ENCODE measurements at regions not wholly inside any gene's neighbourhood (a gene's known extent, or its start where the extent isn't known, plus 50 kb on each side); places are given as distances from the start of the nearest gene placed in this dataset.

DNA sequence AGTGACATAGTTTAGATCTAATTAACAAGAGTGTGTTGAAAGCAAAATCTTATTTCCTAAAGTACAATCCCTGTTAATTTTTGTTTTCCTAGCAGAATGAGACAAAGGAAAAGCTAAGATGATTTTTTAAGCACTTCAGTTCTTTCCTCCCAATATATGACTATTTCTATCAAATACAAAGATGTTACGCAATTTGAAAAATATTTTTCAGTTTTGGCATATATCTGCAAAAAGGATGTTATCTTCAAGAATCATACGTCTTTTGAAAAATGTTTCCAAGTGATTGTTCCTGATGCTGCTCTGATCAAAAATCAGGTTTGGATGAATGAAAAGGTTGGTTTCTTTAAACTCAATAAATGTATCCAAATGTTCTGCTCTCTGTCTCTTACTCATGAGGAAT is 486.7 kb upstream of the CPEB2 start:
- no peak overlapping the region for H2BK5ac ChIP-seq (ENCODE audit: insufficient read length, low read length)
- H3K18ac ChIP-seq (ENCODE audit: insufficient read length, low read depth, low read length) = no peak overlapping the region
- no peak overlapping the region for H3K23ac ChIP-seq (ENCODE audit: insufficient read length, low read depth, low read length)
- no peak overlapping the region for H2BK15ac ChIP-seq (ENCODE audit: low read depth, low read length)
- H3K9me3 ChIP-seq (ENCODE audit: control insufficient read depth, low read depth, low read length) = no peaks in the 10 kb centered on the region
- TF ChIP-seq, protein P1, sequence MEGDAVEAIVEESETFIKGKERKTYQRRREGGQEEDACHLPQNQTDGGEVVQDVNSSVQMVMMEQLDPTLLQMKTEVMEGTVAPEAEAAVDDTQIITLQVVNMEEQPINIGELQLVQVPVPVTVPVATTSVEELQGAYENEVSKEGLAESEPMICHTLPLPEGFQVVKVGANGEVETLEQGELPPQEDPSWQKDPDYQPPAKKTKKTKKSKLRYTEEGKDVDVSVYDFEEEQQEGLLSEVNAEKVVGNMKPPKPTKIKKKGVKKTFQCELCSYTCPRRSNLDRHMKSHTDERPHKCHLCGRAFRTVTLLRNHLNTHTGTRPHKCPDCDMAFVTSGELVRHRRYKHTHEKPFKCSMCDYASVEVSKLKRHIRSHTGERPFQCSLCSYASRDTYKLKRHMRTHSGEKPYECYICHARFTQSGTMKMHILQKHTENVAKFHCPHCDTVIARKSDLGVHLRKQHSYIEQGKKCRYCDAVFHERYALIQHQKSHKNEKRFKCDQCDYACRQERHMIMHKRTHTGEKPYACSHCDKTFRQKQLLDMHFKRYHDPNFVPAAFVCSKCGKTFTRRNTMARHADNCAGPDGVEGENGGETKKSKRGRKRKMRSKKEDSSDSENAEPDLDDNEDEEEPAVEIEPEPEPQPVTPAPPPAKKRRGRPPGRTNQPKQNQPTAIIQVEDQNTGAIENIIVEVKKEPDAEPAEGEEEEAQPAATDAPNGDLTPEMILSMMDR (conservative IDR thresholded peaks at IDR 0.05) = no peak
- no peaks in the 10 kb centered on the region for H3K27me3 ChIP-seq (ENCODE audit: insufficient read depth, low read length)
- H2AK5ac ChIP-seq (ENCODE audit: insufficient read length, low read length) = no peak overlapping the region
- no CpG with 5 or more reads among the region's 2 CpGs for WGBS (ENCODE audit: extremely low coverage, insufficient read length, low lambda C conversion rate)
- no peak overlapping the region for H2AFZ ChIP-seq (ENCODE audit: low read length)
- no peaks in the 10 kb centered on the region; a peak in 2 of 4 replicates for H3K4me1 Mint-ChIP-seq
- H3K36me3 Mint-ChIP-seq (ENCODE audit: insufficient read depth in 1 of 3, low read depth in 3 of 3) = no peaks in the 10 kb centered on the region
- no peak overlapping the region for H3K56ac ChIP-seq (ENCODE audit: insufficient read length, low read depth, low read length)
- no peak overlapping the region for H4K91ac ChIP-seq (ENCODE audit: insufficient read length, low read depth, low read length)
- H3K9ac ChIP-seq (ENCODE audit: extremely low read depth, insufficient read length, low read length) = no peak overlapping the region
- no peak overlapping the region for H4K8ac ChIP-seq (replicated peaks; ENCODE audit: insufficient read length, low read depth, low read length)
- H3K9me3 Mint-ChIP-seq = no peaks in the 10 kb centered on the region; a peak in 1 of 5 replicates
- H3K27ac ChIP-seq (ENCODE audit: insufficient read length, low read depth, low read length) = no peak overlapping the region
- H3K27me3 Mint-ChIP-seq (ENCODE audit: low read depth) = no peaks in the 10 kb centered on the region
- no peak overlapping the region for H3K14ac ChIP-seq (ENCODE audit: insufficient read depth, low read length)
- H3K23me2 ChIP-seq (ENCODE audit: insufficient read length, low read depth, low read length, poor library complexity, severe bottlenecking) = no peaks in the 10 kb centered on the region
- no peak overlapping the region for H4K5ac ChIP-seq (ENCODE audit: insufficient read length, low read depth, low read length)
- no peak overlapping the region for H2BK12ac ChIP-seq (ENCODE audit: insufficient read length, low read depth, low read length)
- no peak overlapping the region for H2BK120ac ChIP-seq (ENCODE audit: low read depth, low read length, poor library complexity, severe bottlenecking)
- no peak for DNase-seq
- no peak overlapping the region for H3K27ac Mint-ChIP-seq
- H3K79me1 ChIP-seq (ENCODE audit: insufficient read depth, low read depth, low read length, poor library complexity, severe bottlenecking) = no peaks in the 10 kb centered on the region
- H4K20me1 ChIP-seq (ENCODE audit: control insufficient read depth, insufficient read depth, insufficient read length) = no peaks in the 10 kb centered on the region
- H3T11ph ChIP-seq (ENCODE audit: low read length) = no peak overlapping the region
- no peak overlapping the region for H3K4ac ChIP-seq (ENCODE audit: low read depth, low read length)
- H2BK20ac ChIP-seq (ENCODE audit: low read depth, low read length, poor library complexity, severe bottlenecking) = no peak overlapping the region
- no peaks in the 10 kb centered on the region for H3K4me1 ChIP-seq (ENCODE audit: insufficient read depth, low read length)
- no peak overlapping the region for H3K4me2 ChIP-seq (ENCODE audit: insufficient read depth, insufficient read length, low read length)
- no peak overlapping the region for H3K4me3 Mint-ChIP-seq
- H3K79me2 ChIP-seq (ENCODE audit: insufficient read depth, low read length) = no peaks in the 10 kb centered on the region

Data from H9 (cell line).